Lower lobe of right lung (tissue), 2 donors: ENCODE measurements at regions not wholly inside any gene's neighbourhood (a gene's known extent, or its start where the extent isn't known, plus 50 kb on each side); places are given as distances from the start of the nearest gene placed in this dataset.
A peak's percentile ranks its signal among the peaks of the same experiment; 100 is the strongest.

Experiments
- ATAC-seq, 2 donors: fragments of 200-7000 bp; cut with Tn5 transposase; one replicate each; pipeline ENCODE4 v1.9.1; 2020 to 2022; ENCODE audit warnings: mild to moderate bottlenecking in 2 of 2, moderate library complexity in 2 of 2
- DNase-seq: peaks from one replicate; pipeline ENCODE4 v3.0.0-alpha.2; 2020
- H3K27ac ChIP-seq: fragments of 200-600 bp; one replicate; pipeline ENCODE4 v1.8.0; 2022
- H3K27me3 ChIP-seq: fragments of 200-600 bp; one replicate; pipeline ENCODE4 v1.8.0; 2022; ENCODE audit warnings: low read depth
- H3K36me3 ChIP-seq: fragments of 200-600 bp; one replicate; pipeline ENCODE4 v1.8.0; 2022; ENCODE audit warnings: mild to moderate bottlenecking
- H3K4me1 ChIP-seq: fragments of 200-600 bp; one replicate; pipeline ENCODE4 v1.8.0; 2022
- H3K4me3 ChIP-seq: fragments of 200-600 bp; one replicate; pipeline ENCODE4 v1.8.0; 2022; ENCODE audit warnings: mild to moderate bottlenecking
- H3K9me3 ChIP-seq: fragments of 200-600 bp; one replicate; pipeline ENCODE4 v1.8.0; 2022
- CTCF ChIP-seq: fragments of 200-600 bp; IDR thresholded peaks from one replicate; pipeline ENCODE4 v1.8.0; 2022; ENCODE audit warnings: antibody characterized with exemption, mild to moderate bottlenecking
- intact Hi-C: fragments of 100-400 bp; cut with DNase I; formaldehyde crosslinking; loops from one replicate; pipeline ENCODE4 v1.11.0; 2022
- donor health status: DM: no; HTN: yes; CAD: no; lungs with severe emphysema.

GRCh38 chr5:130568791-130569190 is 596.3 kb downstream of the HINT1 start:
- ATAC-seq (no peak), DNase-seq (no peak)
- no peaks in the 10 kb centered on the region for H3K36me3 ChIP-seq
- no peak overlapping the region for H3K4me3 ChIP-seq
- intact Hi-C loops = no loop called here
- H3K27ac ChIP-seq = no peak overlapping the region
- no peaks in the 10 kb centered on the region for H3K27me3 ChIP-seq
- H3K9me3 ChIP-seq = no peaks in the 10 kb centered on the region
- TF ChIP-seq CTCF = no peak
- H3K4me1 ChIP-seq = no peaks in the 10 kb centered on the region

GRCh38 chr5:130555429-130555828 is 609.6 kb downstream of the HINT1 start:
- Histone ChIP-seq H3K4me1 (no peaks in the 10 kb centered on the region), H3K27ac (no peak overlapping the region), H3K9me3 (no peaks in the 10 kb centered on the region), H3K27me3 (no peaks in the 10 kb centered on the region), H3K4me3 (no peak overlapping the region), H3K36me3 (no peaks in the 10 kb centered on the region)
- intact Hi-C loops = no loop called here
- peak in 1 of 2 donors; percentile 11 for ATAC-seq
- TF ChIP-seq CTCF = no peak
- no peak for DNase-seq

GRCh38 chr5:130550562-130550928 is 614.5 kb downstream of the HINT1 start:
- H3K4me3 ChIP-seq = no peak overlapping the region
- no peaks in the 10 kb centered on the region for H3K4me1 ChIP-seq
- DNase-seq = no peak
- H3K36me3 ChIP-seq = no peaks in the 10 kb centered on the region
- no peak for ATAC-seq
- intact Hi-C loops = no loop called here
- H3K9me3 ChIP-seq = no peaks in the 10 kb centered on the region
- H3K27ac ChIP-seq = no peak overlapping the region
- no peak for TF ChIP-seq CTCF
- no peaks in the 10 kb centered on the region for H3K27me3 ChIP-seq

- intact Hi-C loops = no loop called here
- Histone ChIP-seq H3K4me3 (no peak overlapping the region), H3K4me1 (no peaks in the 10 kb centered on the region), H3K27ac (no peak overlapping the region), H3K27me3 (no peaks in the 10 kb centered on the region), H3K9me3 (no peaks in the 10 kb centered on the region), H3K36me3 (no peaks in the 10 kb centered on the region)
- no peak for DNase-seq
- ATAC-seq = no peak
- TF ChIP-seq CTCF = no peak
Observed at GRCh38 chr5:130549884-130550561, 615.0 kb downstream of the HINT1 start.

GRCh38 chr5:130546211-130546610 is 618.8 kb downstream of the HINT1 start:
- H3K4me1 ChIP-seq = no peaks in the 10 kb centered on the region
- H3K27ac ChIP-seq = no peak overlapping the region
- ATAC-seq (no peak), DNase-seq (no peak)
- H3K9me3 ChIP-seq = no peaks in the 10 kb centered on the region
- H3K27me3 ChIP-seq = no peaks in the 10 kb centered on the region
- no peak for TF ChIP-seq CTCF
- intact Hi-C loops = no loop called here
- no peak overlapping the region for H3K4me3 ChIP-seq
- H3K36me3 ChIP-seq = no peaks in the 10 kb centered on the region
